Vagina (tissue), 2 donors: ENCODE measurements at regions not wholly inside any gene's neighbourhood (a gene's known extent, or its start where the extent isn't known, plus 50 kb on each side); places are given as distances from the start of the nearest gene placed in this dataset.

Source experiments
- POLR2A ChIP-seq, 2 donors: fragments of 450-650 bp; IDR thresholded peaks; one replicate each; pipeline ENCODE4 v1.6.1; 2017; ENCODE audit warnings: antibody characterized with exemption in 2 of 2, mild to moderate bottlenecking in 2 of 2, moderate library complexity in 2 of 2
- POLR2AphosphoS5 ChIP-seq, 2 donors: sonication (generic); formaldehyde crosslinking; IDR thresholded peaks; one replicate each; pipeline ENCODE4 v1.9.0; 2017; ENCODE audit warnings: antibody characterized with exemption in 2 of 2, mild to moderate bottlenecking in 2 of 2, low read depth in 1 of 2; ENCODE audit not compliant: insufficient read depth in 1 of 2
- TF ChIP-seq, protein P1 (sequence below), 3 experiments: fragments of 450-650 bp in 2 of 3; fragments of 200-600 bp in 1 of 3; sonication (generic) in 1 of 3; IDR thresholded peaks; one replicate each; pipeline ENCODE4 v1.5.1; 2017 to 2019; ENCODE audit warnings: antibody characterized with exemption in 3 of 3, mild to moderate bottlenecking in 2 of 3, moderate library complexity in 2 of 3

DNA sequence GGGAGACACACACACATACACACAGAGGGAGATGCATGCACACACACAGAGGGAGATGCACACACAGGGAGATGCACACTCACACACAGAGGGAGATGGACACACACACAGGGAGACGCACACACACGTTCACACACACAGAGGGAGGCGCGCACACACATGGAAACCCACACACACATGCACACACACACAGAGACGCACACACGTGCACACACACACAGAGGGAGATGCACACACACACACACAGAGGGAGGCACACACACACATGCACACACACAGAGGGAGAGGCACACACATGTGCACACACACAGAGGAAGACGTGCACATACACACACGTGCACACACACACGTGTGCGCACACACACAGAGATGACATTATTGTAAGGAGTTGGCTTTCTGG is 79.1 kb downstream of the HMX1 start:
- TF ChIP-seq POLR2A (IDR thresholded peaks at IDR 0.05) (no peak), POLR2AphosphoS5 (IDR thresholded peaks at IDR 0.05; ENCODE audit: insufficient read depth in 1 of 2, low read depth in 1 of 2) (no peak)
- TF ChIP-seq, protein P1, sequence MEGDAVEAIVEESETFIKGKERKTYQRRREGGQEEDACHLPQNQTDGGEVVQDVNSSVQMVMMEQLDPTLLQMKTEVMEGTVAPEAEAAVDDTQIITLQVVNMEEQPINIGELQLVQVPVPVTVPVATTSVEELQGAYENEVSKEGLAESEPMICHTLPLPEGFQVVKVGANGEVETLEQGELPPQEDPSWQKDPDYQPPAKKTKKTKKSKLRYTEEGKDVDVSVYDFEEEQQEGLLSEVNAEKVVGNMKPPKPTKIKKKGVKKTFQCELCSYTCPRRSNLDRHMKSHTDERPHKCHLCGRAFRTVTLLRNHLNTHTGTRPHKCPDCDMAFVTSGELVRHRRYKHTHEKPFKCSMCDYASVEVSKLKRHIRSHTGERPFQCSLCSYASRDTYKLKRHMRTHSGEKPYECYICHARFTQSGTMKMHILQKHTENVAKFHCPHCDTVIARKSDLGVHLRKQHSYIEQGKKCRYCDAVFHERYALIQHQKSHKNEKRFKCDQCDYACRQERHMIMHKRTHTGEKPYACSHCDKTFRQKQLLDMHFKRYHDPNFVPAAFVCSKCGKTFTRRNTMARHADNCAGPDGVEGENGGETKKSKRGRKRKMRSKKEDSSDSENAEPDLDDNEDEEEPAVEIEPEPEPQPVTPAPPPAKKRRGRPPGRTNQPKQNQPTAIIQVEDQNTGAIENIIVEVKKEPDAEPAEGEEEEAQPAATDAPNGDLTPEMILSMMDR (IDR thresholded peaks at IDR 0.05), result no peak
